ENCODE measurements at regions not wholly inside any gene's neighbourhood (a gene's known extent, or its start where the extent isn't known, plus 50 kb on each side); places are given as distances from the start of the nearest gene placed in this dataset.

GRCh38 chr3:13217736-13218540 is 144.7 kb upstream of the IQSEC1 start:
- TF ChIP-seq, protein P1, sequence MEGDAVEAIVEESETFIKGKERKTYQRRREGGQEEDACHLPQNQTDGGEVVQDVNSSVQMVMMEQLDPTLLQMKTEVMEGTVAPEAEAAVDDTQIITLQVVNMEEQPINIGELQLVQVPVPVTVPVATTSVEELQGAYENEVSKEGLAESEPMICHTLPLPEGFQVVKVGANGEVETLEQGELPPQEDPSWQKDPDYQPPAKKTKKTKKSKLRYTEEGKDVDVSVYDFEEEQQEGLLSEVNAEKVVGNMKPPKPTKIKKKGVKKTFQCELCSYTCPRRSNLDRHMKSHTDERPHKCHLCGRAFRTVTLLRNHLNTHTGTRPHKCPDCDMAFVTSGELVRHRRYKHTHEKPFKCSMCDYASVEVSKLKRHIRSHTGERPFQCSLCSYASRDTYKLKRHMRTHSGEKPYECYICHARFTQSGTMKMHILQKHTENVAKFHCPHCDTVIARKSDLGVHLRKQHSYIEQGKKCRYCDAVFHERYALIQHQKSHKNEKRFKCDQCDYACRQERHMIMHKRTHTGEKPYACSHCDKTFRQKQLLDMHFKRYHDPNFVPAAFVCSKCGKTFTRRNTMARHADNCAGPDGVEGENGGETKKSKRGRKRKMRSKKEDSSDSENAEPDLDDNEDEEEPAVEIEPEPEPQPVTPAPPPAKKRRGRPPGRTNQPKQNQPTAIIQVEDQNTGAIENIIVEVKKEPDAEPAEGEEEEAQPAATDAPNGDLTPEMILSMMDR (IDR thresholded peaks at IDR 0.05): no peak
- TF ChIP-seq POLR2A (IDR thresholded peaks at IDR 0.05): no peak
